Esophagus squamous epithelium (tissue), 4 donors: ENCODE measurements at regions not wholly inside any gene's neighbourhood (a gene's known extent, or its start where the extent isn't known, plus 50 kb on each side); places are given as distances from the start of the nearest gene placed in this dataset.

Source experiments
- POLR2A ChIP-seq, 4 donors: fragments of 450-650 bp; IDR thresholded peaks; one replicate each; pipeline ENCODE4 v1.6.1; 2017; ENCODE audit warnings: antibody characterized with exemption in 4 of 4, mild to moderate bottlenecking in 4 of 4, moderate library complexity in 3 of 4
- TF ChIP-seq, protein P1 (sequence below), 6 experiments: fragments of 450-650 bp in 4 of 6; fragments of 200-600 bp in 2 of 6; sonication (generic) in 2 of 6; IDR thresholded peaks; one replicate each; pipeline ENCODE4 v1.5.1; 2016 to 2019; ENCODE audit warnings: antibody characterized with exemption in 6 of 6, mild to moderate bottlenecking in 4 of 6, moderate library complexity in 4 of 6

DNA sequence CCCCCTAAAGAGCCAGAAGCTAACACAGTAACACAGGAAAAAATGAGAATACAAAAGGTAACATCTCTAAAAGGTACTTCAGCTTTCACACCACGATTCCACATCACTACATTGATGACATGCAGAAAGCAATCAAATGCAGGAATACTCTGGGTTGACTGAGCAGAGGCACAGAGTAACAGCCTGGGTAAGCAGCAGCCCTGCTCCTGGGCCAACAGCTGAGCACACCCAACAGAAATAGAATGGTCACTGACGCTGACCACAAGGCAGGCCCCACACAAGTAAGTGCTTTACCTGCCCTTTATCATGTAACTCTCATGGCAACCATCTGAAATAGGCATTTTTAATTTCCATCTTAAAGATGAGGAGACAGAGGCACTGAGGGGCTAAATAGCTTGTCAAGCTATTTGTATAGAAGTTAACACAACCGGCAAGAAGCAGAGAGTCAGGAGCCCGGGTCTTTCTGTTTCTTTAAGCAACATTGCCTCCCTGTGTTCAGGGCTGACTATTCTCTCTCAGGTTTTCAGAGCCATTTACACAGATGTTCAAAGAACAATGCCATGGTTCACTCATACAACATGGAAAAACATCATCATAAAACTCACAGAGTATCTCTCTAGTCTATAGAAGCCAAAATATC is 168.9 kb downstream of the ZNF674 start:
- TF ChIP-seq, protein P1, sequence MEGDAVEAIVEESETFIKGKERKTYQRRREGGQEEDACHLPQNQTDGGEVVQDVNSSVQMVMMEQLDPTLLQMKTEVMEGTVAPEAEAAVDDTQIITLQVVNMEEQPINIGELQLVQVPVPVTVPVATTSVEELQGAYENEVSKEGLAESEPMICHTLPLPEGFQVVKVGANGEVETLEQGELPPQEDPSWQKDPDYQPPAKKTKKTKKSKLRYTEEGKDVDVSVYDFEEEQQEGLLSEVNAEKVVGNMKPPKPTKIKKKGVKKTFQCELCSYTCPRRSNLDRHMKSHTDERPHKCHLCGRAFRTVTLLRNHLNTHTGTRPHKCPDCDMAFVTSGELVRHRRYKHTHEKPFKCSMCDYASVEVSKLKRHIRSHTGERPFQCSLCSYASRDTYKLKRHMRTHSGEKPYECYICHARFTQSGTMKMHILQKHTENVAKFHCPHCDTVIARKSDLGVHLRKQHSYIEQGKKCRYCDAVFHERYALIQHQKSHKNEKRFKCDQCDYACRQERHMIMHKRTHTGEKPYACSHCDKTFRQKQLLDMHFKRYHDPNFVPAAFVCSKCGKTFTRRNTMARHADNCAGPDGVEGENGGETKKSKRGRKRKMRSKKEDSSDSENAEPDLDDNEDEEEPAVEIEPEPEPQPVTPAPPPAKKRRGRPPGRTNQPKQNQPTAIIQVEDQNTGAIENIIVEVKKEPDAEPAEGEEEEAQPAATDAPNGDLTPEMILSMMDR (IDR thresholded peaks at IDR 0.05), result peak in 4 of 6 experiments; percentile 32 to 60 (median 41)
- no peak for TF ChIP-seq POLR2A (IDR thresholded peaks at IDR 0.05)
